OCI-LY3 (cell line): ENCODE measurements at regions not wholly inside any gene's neighbourhood (a gene's known extent, or its start where the extent isn't known, plus 50 kb on each side); places are given as distances from the start of the nearest gene placed in this dataset.

Source experiments
- H2AFZ ChIP-seq: fragments of 200-600, 300-600 bp; shearing (Covaris generic); 2 replicates; pipeline ENCODE4 v1.6.0; 2014; ENCODE audit warnings: antibody characterized with exemption, low read depth, low read length
- H3K27ac ChIP-seq: fragments of 200-600, 300-600 bp; sonication (generic); 2 replicates; pipeline ENCODE4 v1.5.1; 2014; ENCODE audit warnings: mild to moderate bottlenecking, low read length, moderate library complexity, mixed read lengths
- H3K27me3 ChIP-seq: fragments of 200-600, 300-600 bp; sonication (generic); 2 replicates; pipeline ENCODE4 v1.6.1; 2014; ENCODE audit warnings: low read depth, low read length, mixed read lengths
- H3K36me3 ChIP-seq: fragments of 200-600, 300-600 bp; sonication (generic); replicated peaks from 2 replicates; pipeline ENCODE3; 2014; ENCODE audit warnings: low read depth, low read length, mixed read lengths
- H3K4me1 ChIP-seq: fragments of 300-600, 200-600 bp; sonication (generic); 2 replicates; pipeline ENCODE4 v1.6.1; 2014; ENCODE audit warnings: low read length, mixed read lengths
- H3K4me2 ChIP-seq: fragments of 200-600, 300-600 bp; sonication (generic); 2 replicates; pipeline ENCODE4 v1.6.1; 2014; ENCODE audit warnings: low read length, mixed read lengths
- H3K4me3 ChIP-seq: fragments of 300-600, 200-600 bp; sonication (generic); 2 replicates; pipeline ENCODE4 v1.5.1; 2014; ENCODE audit warnings: antibody characterized with exemption, mild to moderate bottlenecking, low read length, moderate library complexity
- H3K79me2 ChIP-seq: fragments of 300-600, 200-600 bp; shearing (Covaris generic); 2 replicates; pipeline ENCODE4 v1.6.1; 2014; ENCODE audit warnings: mild to moderate bottlenecking, low read length, mixed read lengths
- H3K9ac ChIP-seq: fragments of 300-600, 200-600 bp; shearing (Covaris generic); 2 replicates; pipeline ENCODE4 v1.6.0; 2014; ENCODE audit warnings: mild to moderate bottlenecking, low read length, moderate library complexity
- H3K9me3 ChIP-seq: fragments of 200-600, 300-600 bp; shearing (Covaris generic); 2 replicates; pipeline ENCODE4 v1.6.1; 2014; ENCODE audit warnings: low read length, mixed read lengths; ENCODE audit not compliant: insufficient read depth
- H4K20me1 ChIP-seq: fragments of 200-600, 300-600 bp; sonication (generic); 2 replicates; pipeline ENCODE4 v1.6.1; 2016; ENCODE audit warnings: low read length, mixed read lengths; ENCODE audit not compliant: insufficient read depth
- CTCF ChIP-seq: fragments of 200-600, 300-600 bp; sonication (generic); IDR thresholded peaks from 2 replicates; pipeline ENCODE4 v1.5.1; 2014; ENCODE audit warnings: antibody characterized with exemption, low read length, low read depth
- EZH2phosphoT487 ChIP-seq: fragments of 200-600 bp; shearing (Covaris generic); IDR thresholded peaks from 2 replicates; pipeline ENCODE4 v1.6.1; 2018; ENCODE audit warnings: antibody characterized with exemption, mixed run types, low read depth

- H3K27ac ChIP-seq, result no peak overlapping the region
- H3K4me2 ChIP-seq, result no peak overlapping the region
- H4K20me1 ChIP-seq, result no peaks in the 10 kb centered on the region
- no peak overlapping the region for H2AFZ ChIP-seq
- no peak overlapping the region for H3K4me3 ChIP-seq
- H3K4me1 ChIP-seq, result peaks cover 19% of the 10 kb centered on the region
- no peaks in the 10 kb centered on the region for H3K27me3 ChIP-seq
- H3K36me3 ChIP-seq, result no peaks in the 10 kb centered on the region
- H3K9me3 ChIP-seq, result no peaks in the 10 kb centered on the region
- no peaks in the 10 kb centered on the region for H3K79me2 ChIP-seq
- H3K9ac ChIP-seq, result no peak overlapping the region
- TF ChIP-seq EZH2phosphoT487 (no peak), CTCF (no peak)
Observed at GRCh38 chr4:138633580-138633904, 382.0 kb upstream of the NOCT start.

- TF ChIP-seq CTCF (no peak), EZH2phosphoT487 (no peak)
- no peak overlapping the region for H3K4me2 ChIP-seq
- no peak overlapping the region for H2AFZ ChIP-seq
- H3K4me1 ChIP-seq, result peaks cover 19% of the 10 kb centered on the region
- H3K27me3 ChIP-seq, result no peaks in the 10 kb centered on the region
- H3K79me2 ChIP-seq, result no peaks in the 10 kb centered on the region
- no peaks in the 10 kb centered on the region for H4K20me1 ChIP-seq
- H3K9me3 ChIP-seq, result no peaks in the 10 kb centered on the region
- no peak overlapping the region for H3K9ac ChIP-seq
- H3K4me3 ChIP-seq, result no peak overlapping the region
- no peak overlapping the region for H3K27ac ChIP-seq
- H3K36me3 ChIP-seq, result no peaks in the 10 kb centered on the region
Observed at GRCh38 chr4:138632856-138633579, 382.6 kb upstream of the NOCT start.

- Histone ChIP-seq H3K9me3 (no peaks in the 10 kb centered on the region), H3K27ac (no peak overlapping the region), H3K36me3 (no peaks in the 10 kb centered on the region), H3K79me2 (no peaks in the 10 kb centered on the region), H3K9ac (no peak overlapping the region), H3K4me1 (peaks cover 19% of the 10 kb centered on the region), H3K4me3 (no peak overlapping the region), H4K20me1 (no peaks in the 10 kb centered on the region), H3K4me2 (no peak overlapping the region), H2AFZ (no peak overlapping the region), H3K27me3 (no peaks in the 10 kb centered on the region)
- TF ChIP-seq CTCF, result no peak
- TF ChIP-seq EZH2phosphoT487, result no peak
Observed at GRCh38 chr4:138630666-138631065, 384.9 kb upstream of the NOCT start.

- H3K36me3 ChIP-seq, result no peaks in the 10 kb centered on the region
- H2AFZ ChIP-seq, result no peak overlapping the region
- H3K4me3 ChIP-seq, result no peak overlapping the region
- no peak overlapping the region for H3K27ac ChIP-seq
- no peaks in the 10 kb centered on the region for H3K79me2 ChIP-seq
- no peak overlapping the region for H3K9ac ChIP-seq
- no peaks in the 10 kb centered on the region for H3K27me3 ChIP-seq
- peaks cover 10% of the 10 kb centered on the region for H3K4me1 ChIP-seq
- H4K20me1 ChIP-seq, result no peaks in the 10 kb centered on the region
- no peak overlapping the region for H3K4me2 ChIP-seq
- no peaks in the 10 kb centered on the region for H3K9me3 ChIP-seq
- TF ChIP-seq EZH2phosphoT487 (no peak), CTCF (no peak)
Observed at GRCh38 chr4:138629669-138630068, 385.9 kb upstream of the NOCT start.
